Glutamatergic neuron (in vitro differentiated cells): ENCODE measurements at regions not wholly inside any gene's neighbourhood (a gene's known extent, or its start where the extent isn't known, plus 50 kb on each side); places are given as distances from the start of the nearest gene placed in this dataset.

Source experiments
- DNase-seq: peaks from one replicate; pipeline ENCODE4 v3.0.0; 2022
- H3K27ac Mint-ChIP-seq: one replicate; pipeline ENCODE4 v1.8.0; 2020; ENCODE audit warnings: mild to moderate bottlenecking, mixed read lengths, inconsistent platforms; ENCODE audit not compliant: unreplicated experiment
- H3K27me3 Mint-ChIP-seq: one replicate; pipeline ENCODE4 v1.8.0; 2020; ENCODE audit warnings: mild to moderate bottlenecking, moderate library complexity, mixed read lengths, inconsistent platforms; ENCODE audit not compliant: unreplicated experiment
- H3K36me3 Mint-ChIP-seq: one replicate; pipeline ENCODE4 v1.8.0; 2020; ENCODE audit warnings: mild to moderate bottlenecking, mixed read lengths, inconsistent platforms; ENCODE audit not compliant: unreplicated experiment
- H3K4me1 Mint-ChIP-seq: one replicate; pipeline ENCODE4 v1.8.0; 2020; ENCODE audit warnings: mild to moderate bottlenecking, low read depth, mixed read lengths, inconsistent platforms; ENCODE audit not compliant: unreplicated experiment
- H3K4me3 Mint-ChIP-seq: one replicate; pipeline ENCODE4 v1.8.0; 2020; ENCODE audit warnings: mild to moderate bottlenecking, mixed read lengths, inconsistent platforms; ENCODE audit not compliant: unreplicated experiment
- H3K9me3 Mint-ChIP-seq: one replicate; pipeline ENCODE4 v1.8.0; 2020; ENCODE audit warnings: mild to moderate bottlenecking, moderate library complexity, mixed read lengths, inconsistent platforms; ENCODE audit not compliant: unreplicated experiment
- TF ChIP-seq, protein P1 (sequence below): fragments of 200-600 bp; sonication (generic); IDR thresholded peaks from one replicate; pipeline ENCODE4 v1.5.0; 2021; ENCODE audit not compliant: partially characterized antibody, unreplicated experiment

DNA sequence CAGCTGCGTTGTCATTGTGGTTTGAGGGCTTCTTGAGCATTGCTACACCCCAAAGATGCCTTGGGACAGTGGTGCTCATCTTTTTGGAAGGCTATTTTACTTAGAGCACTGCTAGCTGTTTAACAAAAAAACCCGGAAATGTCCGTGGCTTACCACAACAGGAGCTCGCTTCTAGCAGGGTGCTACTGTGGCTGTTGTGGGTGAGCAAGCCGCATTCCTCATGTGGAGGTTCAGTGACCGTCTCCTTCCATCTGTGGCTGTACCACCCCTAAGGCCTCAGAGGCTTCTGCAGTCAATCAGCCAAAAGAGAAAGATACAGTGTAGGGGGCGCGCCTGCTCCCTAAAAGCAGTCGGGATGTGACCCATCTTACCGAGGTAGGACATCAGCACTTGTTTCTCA is 1004.2 kb downstream of the UQCRFS1 start:
- Mint-ChIP-seq H3K9me3 (no peaks in the 10 kb centered on the region), H3K4me1 (no peaks in the 10 kb centered on the region), H3K27me3 (peaks cover 4% of the 10 kb centered on the region), H3K27ac (no peak overlapping the region), H3K36me3 (no peaks in the 10 kb centered on the region), H3K4me3 (no peak overlapping the region)
- no peak for DNase-seq
- TF ChIP-seq, protein P1, sequence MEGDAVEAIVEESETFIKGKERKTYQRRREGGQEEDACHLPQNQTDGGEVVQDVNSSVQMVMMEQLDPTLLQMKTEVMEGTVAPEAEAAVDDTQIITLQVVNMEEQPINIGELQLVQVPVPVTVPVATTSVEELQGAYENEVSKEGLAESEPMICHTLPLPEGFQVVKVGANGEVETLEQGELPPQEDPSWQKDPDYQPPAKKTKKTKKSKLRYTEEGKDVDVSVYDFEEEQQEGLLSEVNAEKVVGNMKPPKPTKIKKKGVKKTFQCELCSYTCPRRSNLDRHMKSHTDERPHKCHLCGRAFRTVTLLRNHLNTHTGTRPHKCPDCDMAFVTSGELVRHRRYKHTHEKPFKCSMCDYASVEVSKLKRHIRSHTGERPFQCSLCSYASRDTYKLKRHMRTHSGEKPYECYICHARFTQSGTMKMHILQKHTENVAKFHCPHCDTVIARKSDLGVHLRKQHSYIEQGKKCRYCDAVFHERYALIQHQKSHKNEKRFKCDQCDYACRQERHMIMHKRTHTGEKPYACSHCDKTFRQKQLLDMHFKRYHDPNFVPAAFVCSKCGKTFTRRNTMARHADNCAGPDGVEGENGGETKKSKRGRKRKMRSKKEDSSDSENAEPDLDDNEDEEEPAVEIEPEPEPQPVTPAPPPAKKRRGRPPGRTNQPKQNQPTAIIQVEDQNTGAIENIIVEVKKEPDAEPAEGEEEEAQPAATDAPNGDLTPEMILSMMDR: no peak

DNA sequence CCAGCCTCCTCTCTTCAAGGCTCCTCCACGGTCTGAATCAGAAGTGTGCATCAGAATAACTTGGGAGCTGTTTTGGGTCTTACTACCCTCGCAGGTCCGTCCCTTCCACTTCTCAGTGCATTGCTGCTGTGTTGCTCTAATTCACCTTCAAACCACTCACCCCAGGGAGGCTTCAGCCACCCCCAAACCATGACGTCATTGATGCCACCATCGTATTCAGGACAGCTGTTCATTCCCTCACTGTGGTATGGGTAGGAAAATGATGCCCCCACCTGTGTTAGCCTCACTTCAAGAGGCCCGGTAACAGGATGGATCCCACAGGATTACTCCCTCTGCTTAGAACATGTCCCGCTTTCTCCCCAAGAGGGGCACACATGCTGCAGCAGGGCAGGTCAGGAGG is 1005.7 kb downstream of the UQCRFS1 start:
- DNase-seq: no peak
- TF ChIP-seq, protein P1: no peak
- H3K4me3 Mint-ChIP-seq: no peak overlapping the region
- no peaks in the 10 kb centered on the region for H3K36me3 Mint-ChIP-seq
- peaks cover 6% of the 10 kb centered on the region for H3K27me3 Mint-ChIP-seq
- no peaks in the 10 kb centered on the region for H3K4me1 Mint-ChIP-seq
- no peaks in the 10 kb centered on the region for H3K9me3 Mint-ChIP-seq
- H3K27ac Mint-ChIP-seq: no peak overlapping the region

DNA sequence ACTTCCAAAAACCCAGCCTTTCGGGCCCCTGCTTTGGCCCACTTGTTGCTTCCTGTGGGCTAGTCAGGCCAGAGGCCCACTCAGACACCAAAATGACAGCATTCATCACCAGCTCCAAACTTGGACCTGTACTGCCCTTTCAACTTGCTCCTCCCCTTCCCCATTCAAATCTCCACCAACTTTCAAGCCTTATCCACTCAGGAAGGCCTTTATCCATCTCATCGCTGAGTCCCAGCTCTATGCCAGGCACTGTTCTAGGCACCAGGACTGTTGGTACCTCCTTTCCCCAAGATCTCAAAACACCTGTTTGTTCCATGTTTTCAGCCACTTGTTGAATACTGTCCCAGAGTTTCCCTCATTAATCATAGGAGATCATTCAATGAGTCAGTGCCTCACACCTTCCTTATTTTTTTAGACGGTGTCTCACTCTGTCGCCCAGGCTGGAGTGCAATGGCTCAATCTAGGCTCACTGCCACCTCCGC is 1011.4 kb downstream of the UQCRFS1 start:
- Mint-ChIP-seq H3K27me3 (peaks cover 4% of the 10 kb centered on the region), H3K36me3 (no peaks in the 10 kb centered on the region), H3K4me1 (no peaks in the 10 kb centered on the region), H3K27ac (no peak overlapping the region), H3K4me3 (no peak overlapping the region), H3K9me3 (peaks cover 2% of the 10 kb centered on the region)
- DNase-seq: no peak
- TF ChIP-seq, protein P1: no peak

DNA sequence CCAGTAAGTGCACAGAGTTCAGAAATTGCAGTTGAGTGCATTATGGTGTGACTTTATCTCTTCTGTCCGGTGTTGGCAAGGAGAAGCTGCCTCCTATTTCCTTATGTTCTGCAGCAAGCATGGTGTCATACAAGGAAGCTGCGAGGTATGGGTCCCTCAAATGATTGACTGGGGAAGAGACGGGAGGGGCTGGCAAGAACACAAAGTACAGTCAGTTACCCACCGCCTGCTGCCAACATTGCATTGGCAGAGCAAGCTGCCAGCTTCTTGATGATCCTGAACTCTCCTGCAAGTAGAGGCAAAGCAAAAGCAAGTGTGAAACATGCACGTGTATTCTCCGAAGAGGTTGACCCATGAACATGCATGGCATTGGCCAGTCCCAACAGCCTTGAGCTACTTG is 1013.6 kb downstream of the UQCRFS1 start:
- peaks cover 2% of the 10 kb centered on the region for H3K27me3 Mint-ChIP-seq

DNA sequence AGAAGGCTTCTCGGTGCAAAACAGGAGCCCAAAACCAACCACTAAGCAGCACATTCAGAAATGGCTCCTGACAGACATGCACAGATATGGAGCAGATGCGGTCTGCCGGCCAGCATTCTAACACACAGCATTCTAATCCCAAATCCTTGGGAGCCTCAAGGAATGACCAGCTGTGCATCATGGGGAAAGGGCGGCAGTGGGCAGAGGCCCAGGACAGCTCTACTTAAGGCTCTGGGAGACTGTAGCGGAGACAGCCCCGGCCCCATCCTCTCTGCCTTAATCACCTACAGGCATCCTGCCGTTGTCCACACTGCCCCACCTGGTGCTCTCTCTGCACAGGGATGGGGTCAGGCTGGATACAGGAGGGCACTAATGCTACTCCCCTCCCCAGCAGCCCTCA is 1016.0 kb downstream of the UQCRFS1 start:
- TF ChIP-seq, protein P1: no peak
- Mint-ChIP-seq H3K36me3 (no peaks in the 10 kb centered on the region), H3K4me1 (peaks cover 2% of the 10 kb centered on the region), H3K27me3 (peaks cover 2% of the 10 kb centered on the region), H3K9me3 (peaks cover 2% of the 10 kb centered on the region), H3K27ac (no peak overlapping the region), H3K4me3 (no peak overlapping the region)
- no peak for DNase-seq

More for the DNA sequence above, 1013.6 kb downstream of the UQCRFS1 start:
- TF ChIP-seq, protein P1: no peak
- H3K4me1 Mint-ChIP-seq: no peaks in the 10 kb centered on the region
- H3K36me3 Mint-ChIP-seq: no peaks in the 10 kb centered on the region
- no peak overlapping the region for H3K4me3 Mint-ChIP-seq
- no peak for DNase-seq
- peaks cover 2% of the 10 kb centered on the region for H3K9me3 Mint-ChIP-seq
- H3K27ac Mint-ChIP-seq: no peak overlapping the region
